Kidney epithelial cell (primary cell): ENCODE measurements at regions not wholly inside any gene's neighbourhood (a gene's known extent, or its start where the extent isn't known, plus 50 kb on each side); places are given as distances from the start of the nearest gene placed in this dataset.

ENCODE experiments used
- DNase-seq: peaks from one replicate; pipeline ENCODE4 v3.0.0-alpha.2; 2010; ENCODE audit warnings: low read depth
- H3K27me3 ChIP-seq: 2 replicates; pipeline ENCODE4 v1.6.0; 2011; ENCODE audit warnings: low read length; ENCODE audit not compliant: control insufficient read depth, insufficient read depth
- H3K36me3 ChIP-seq: 2 replicates; pipeline ENCODE4 v1.5.1; 2011; ENCODE audit warnings: low read length; ENCODE audit not compliant: control insufficient read depth, insufficient read depth
- H3K4me3 ChIP-seq: 2 replicates; pipeline ENCODE4 v1.5.1; 2011; ENCODE audit warnings: low read depth, mild to moderate bottlenecking, control low read depth, low read length
- TF ChIP-seq, protein P1 (sequence below): IDR thresholded peaks from 2 replicates; pipeline ENCODE4 v1.5.1; 2011; ENCODE audit warnings: mild to moderate bottlenecking, moderate library complexity, low read length, control low read depth, inconsistent platforms; ENCODE audit not compliant: insufficient read depth, poor library complexity, severe bottlenecking

DNA sequence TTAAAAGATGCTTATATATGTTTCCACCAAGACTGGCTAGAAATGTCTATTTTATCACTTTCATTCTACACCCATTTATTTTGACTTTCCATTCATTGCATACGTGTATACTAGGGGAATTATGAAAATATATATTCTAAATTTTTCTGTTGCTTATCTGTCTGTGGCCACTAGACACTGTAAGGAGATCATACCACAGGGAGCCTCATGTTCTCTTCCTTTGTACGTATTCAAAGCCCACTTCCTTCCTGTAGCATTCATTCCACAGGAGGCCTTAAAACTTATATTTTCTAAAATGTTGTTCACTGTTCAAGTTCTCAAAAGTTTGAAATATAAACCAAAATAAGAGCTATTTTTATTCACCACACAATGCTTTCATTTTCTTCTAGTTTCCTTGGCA lies 1848.9 kb upstream of the TENM3 start:
- DNase-seq: no peak
- H3K4me3 ChIP-seq: no peak overlapping the region
- no peaks in the 10 kb centered on the region for H3K27me3 ChIP-seq
- TF ChIP-seq, protein P1, sequence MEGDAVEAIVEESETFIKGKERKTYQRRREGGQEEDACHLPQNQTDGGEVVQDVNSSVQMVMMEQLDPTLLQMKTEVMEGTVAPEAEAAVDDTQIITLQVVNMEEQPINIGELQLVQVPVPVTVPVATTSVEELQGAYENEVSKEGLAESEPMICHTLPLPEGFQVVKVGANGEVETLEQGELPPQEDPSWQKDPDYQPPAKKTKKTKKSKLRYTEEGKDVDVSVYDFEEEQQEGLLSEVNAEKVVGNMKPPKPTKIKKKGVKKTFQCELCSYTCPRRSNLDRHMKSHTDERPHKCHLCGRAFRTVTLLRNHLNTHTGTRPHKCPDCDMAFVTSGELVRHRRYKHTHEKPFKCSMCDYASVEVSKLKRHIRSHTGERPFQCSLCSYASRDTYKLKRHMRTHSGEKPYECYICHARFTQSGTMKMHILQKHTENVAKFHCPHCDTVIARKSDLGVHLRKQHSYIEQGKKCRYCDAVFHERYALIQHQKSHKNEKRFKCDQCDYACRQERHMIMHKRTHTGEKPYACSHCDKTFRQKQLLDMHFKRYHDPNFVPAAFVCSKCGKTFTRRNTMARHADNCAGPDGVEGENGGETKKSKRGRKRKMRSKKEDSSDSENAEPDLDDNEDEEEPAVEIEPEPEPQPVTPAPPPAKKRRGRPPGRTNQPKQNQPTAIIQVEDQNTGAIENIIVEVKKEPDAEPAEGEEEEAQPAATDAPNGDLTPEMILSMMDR: no peak
- no peaks in the 10 kb centered on the region for H3K36me3 ChIP-seq

DNA sequence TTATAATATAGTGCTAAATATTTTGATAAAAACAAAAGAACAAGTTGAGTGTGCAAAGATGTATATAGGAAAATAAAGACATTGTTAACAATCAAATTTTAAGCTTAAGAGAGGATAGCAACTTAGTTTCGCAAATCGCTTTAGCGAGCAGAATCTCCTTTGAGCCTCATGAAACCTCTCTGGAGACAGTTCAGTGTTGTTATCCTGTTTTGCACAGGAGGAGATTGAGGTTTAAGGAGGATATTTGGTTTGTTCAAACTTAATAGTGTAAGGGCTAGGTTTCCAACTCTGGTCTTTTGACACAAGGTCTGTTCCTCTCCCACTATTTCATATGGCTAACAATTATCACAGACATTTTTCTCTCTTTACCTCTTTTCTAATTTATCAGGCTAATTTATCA lies 1848.5 kb upstream of the TENM3 start:
- no peaks in the 10 kb centered on the region for H3K36me3 ChIP-seq
- H3K27me3 ChIP-seq: no peaks in the 10 kb centered on the region
- DNase-seq: no peak
- no peak overlapping the region for H3K4me3 ChIP-seq
- TF ChIP-seq, protein P1: no peak

DNA sequence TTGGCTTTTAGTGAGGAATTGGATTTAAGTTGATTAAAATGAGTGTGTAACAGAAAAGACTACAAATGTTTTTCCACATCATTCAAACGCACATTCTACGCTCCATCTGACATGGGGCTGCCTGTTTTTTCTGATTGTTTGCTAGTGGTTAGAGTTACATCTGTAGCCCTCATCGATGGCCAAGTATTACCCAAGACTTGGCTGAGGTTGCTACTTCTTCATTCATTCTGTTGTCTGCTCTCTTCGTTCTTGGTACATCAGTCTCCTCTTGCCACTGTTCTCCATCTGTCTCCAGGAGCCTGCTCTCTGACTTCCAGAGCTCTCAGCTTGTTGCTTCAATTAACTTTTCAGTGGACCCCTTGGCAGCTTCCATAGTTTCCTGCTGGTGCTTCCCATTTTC lies 1844.6 kb upstream of the TENM3 start:
- no peaks in the 10 kb centered on the region for H3K27me3 ChIP-seq
- TF ChIP-seq, protein P1: no peak
- no peak for DNase-seq
- no peaks in the 10 kb centered on the region for H3K36me3 ChIP-seq
- H3K4me3 ChIP-seq: no peak overlapping the region

DNA sequence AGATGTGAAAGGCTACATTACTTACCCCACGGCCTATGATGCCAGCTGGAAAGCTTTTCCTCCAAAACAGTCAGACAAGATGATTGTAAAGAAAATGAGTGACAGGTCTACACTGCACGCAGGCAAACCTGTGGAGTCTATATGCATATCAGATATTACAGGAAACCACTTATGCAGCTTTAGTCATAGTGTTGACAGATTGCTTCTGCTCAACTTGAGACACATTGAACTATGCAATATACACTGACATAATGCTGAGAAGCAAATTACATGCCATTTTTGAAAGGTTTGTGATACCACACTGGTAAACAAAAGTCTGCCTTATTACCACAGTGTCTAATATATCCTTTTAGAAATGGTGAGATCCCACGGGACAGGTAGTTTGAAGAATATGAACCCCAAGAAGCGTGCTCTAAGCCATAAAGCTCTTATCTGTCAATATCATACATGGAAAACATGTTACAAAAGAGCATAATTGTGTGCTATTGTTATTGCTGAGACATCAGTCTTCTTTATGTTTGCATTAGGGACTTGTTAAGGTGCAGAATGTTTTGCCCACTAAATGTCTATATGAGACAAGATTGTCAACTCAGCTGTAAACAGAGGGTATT lies 1835.8 kb upstream of the TENM3 start:
- no peak for DNase-seq
- H3K4me3 ChIP-seq: no peak overlapping the region
- TF ChIP-seq, protein P1: no peak
- H3K27me3 ChIP-seq: no peaks in the 10 kb centered on the region
- no peaks in the 10 kb centered on the region for H3K36me3 ChIP-seq

DNA sequence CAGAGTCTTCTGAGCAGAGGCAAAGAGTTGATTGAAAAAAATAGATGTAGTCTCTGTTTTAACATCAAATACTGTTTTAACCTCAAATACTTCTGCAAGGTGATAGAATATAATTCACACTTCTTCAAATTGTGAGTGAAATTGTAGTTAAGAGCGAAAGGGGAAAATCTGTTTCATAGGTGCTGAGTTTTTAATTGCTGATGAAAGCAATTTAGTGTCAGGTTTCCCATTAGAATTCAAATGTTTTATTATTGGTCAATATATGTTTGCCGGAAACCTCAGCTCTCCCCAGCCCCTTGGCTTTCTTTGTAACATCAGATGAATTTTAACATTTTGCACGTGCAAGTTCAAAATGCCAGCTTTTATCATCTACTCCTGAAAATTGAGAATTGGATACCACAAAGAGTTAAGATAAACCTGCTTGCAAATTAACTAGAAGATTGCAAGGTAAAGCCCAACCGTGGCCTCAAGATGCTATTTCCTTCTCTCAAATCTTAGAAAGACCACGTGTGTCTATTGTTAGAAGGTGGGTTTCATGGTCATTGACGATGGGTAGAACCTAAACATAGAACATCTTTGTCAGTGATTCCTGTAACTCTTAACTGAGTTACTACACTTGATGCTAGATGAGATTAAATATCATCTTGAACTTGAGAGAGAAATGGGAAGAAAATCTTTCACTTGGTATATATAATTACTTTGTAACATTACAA lies 1824.2 kb upstream of the TENM3 start:
- Histone ChIP-seq H3K36me3 (no peaks in the 10 kb centered on the region), H3K4me3 (no peak overlapping the region), H3K27me3 (no peaks in the 10 kb centered on the region)
- DNase-seq: no peak
- TF ChIP-seq, protein P1: no peak
